AG08396 (cell line): ENCODE measurements at regions not wholly inside any gene's neighbourhood (a gene's known extent, or its start where the extent isn't known, plus 50 kb on each side); places are given as distances from the start of the nearest gene placed in this dataset.
"Not testable (repeated sequence)": the region's sequence is repeated elsewhere in the genome, so short reads cannot be mapped to it uniquely, and the experiment has no call there.

ENCODE experiments used
- DNase-seq: peaks from one replicate; pipeline ENCODE4 v3.0.0; 2012; ENCODE audit warnings: low spot score, mixed read lengths

- DNase-seq: no peak
Measured at GRCh38 chr3:28036599-28037575, 204.5 kb upstream of the CMC1 start.

GRCh38 chr3:28039234-28039633 lies 202.2 kb upstream of the CMC1 start:
- no peak for DNase-seq

GRCh38 chr3:28039829-28040228 lies 201.6 kb upstream of the CMC1 start:
- DNase-seq: no peak

GRCh38 chr3:28042095-28042635 lies 199.3 kb upstream of the CMC1 start:
- no peak for DNase-seq

- DNase-seq: no peak
Measured at GRCh38 chr3:28042707-28043106, 198.7 kb upstream of the CMC1 start.

GRCh38 chr3:28050120-28050519 lies 191.3 kb upstream of the CMC1 start:
- no peak for DNase-seq

GRCh38 chr3:28050885-28051284 lies 190.5 kb upstream of the CMC1 start:
- no peak for DNase-seq

- DNase-seq: peak; percentile 42
Measured at GRCh38 chr3:28053759-28054158, 187.7 kb upstream of the CMC1 start.

- no peak for DNase-seq
Measured at GRCh38 chr3:28056806-28057205, 184.6 kb upstream of the CMC1 start.

GRCh38 chr3:28057539-28057938 lies 183.9 kb upstream of the CMC1 start:
- no peak for DNase-seq

GRCh38 chr3:28059199-28059598 lies 182.2 kb upstream of the CMC1 start:
- DNase-seq: not testable (repeated sequence)

- no peak for DNase-seq
Measured at GRCh38 chr3:28066020-28066419, 175.4 kb upstream of the CMC1 start.

- DNase-seq: no peak
Measured at GRCh38 chr3:28067014-28067413, 174.4 kb upstream of the CMC1 start.

- DNase-seq: no peak
Measured at GRCh38 chr3:28068342-28068741, 173.1 kb upstream of the CMC1 start.

- no peak for DNase-seq
Measured at GRCh38 chr3:28069438-28069837, 172.0 kb upstream of the CMC1 start.

GRCh38 chr3:28076246-28076645 lies 165.2 kb upstream of the CMC1 start:
- DNase-seq: no peak

- DNase-seq: peak; percentile 7
Measured at GRCh38 chr3:28077572-28077971, 163.8 kb upstream of the CMC1 start.

GRCh38 chr3:28078536-28078935 lies 162.9 kb upstream of the CMC1 start:
- DNase-seq: no peak

- DNase-seq: no peak
Measured at GRCh38 chr3:28080716-28081115, 160.7 kb upstream of the CMC1 start.

- DNase-seq: no peak
Measured at GRCh38 chr3:28081533-28081947, 159.9 kb upstream of the CMC1 start.

- DNase-seq: no peak
Measured at GRCh38 chr3:28087591-28087990, 153.8 kb upstream of the CMC1 start.

GRCh38 chr3:28088811-28089526 lies 152.4 kb upstream of the CMC1 start:
- no peak for DNase-seq

GRCh38 chr3:28089527-28089897 lies 151.9 kb upstream of the CMC1 start:
- no peak for DNase-seq
